GM23248 (cell line): ENCODE measurements at regions not wholly inside any gene's neighbourhood (a gene's known extent, or its start where the extent isn't known, plus 50 kb on each side); places are given as distances from the start of the nearest gene placed in this dataset.

ENCODE experiments used
- EZH2 ChIP-seq: fragments of 200-600 bp; sonication (generic); IDR thresholded peaks from 2 replicates; pipeline ENCODE4 v1.6.1; 2018; ENCODE audit warnings: antibody characterized with exemption, mild to moderate bottlenecking; ENCODE audit not compliant: insufficient read depth, poor library complexity, severe bottlenecking
- EZH2phosphoT487 ChIP-seq: fragments of 200-600 bp; sonication (generic); IDR thresholded peaks from 2 replicates; pipeline ENCODE4 v1.6.1; 2018; ENCODE audit warnings: antibody characterized with exemption, moderate library complexity, mild to moderate bottlenecking, low read depth; ENCODE audit not compliant: insufficient read depth

GRCh38 chr4:111113591-111113990 is 490.7 kb upstream of the PITX2 start:
- TF ChIP-seq EZH2 (no peak), EZH2phosphoT487 (no peak)
